ENCODE measurements at regions not wholly inside any gene's neighbourhood (a gene's known extent, or its start where the extent isn't known, plus 50 kb on each side); places are given as distances from the start of the nearest gene placed in this dataset.

DNA sequence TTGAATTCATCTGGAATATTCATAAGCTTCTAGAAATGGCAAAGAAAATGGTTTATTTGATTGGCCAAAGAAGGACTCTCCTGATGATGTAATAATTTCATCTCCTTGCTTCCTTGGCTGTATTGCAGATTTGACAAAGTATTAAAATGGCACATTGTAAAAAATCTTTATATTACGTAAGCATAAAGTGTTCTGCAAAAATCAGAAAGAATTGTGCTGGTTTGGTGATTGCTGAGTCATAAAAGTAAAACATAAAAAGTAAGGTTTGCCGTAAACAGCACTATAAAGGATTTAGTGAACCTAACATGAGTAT is 255.9 kb upstream of the RREB1 start:
- no peak overlapping the region for H3K27ac Mint-ChIP-seq
- no peak overlapping the region for H3K4me3 Mint-ChIP-seq
- Histone ChIP-seq H3K4me2 (no peak overlapping the region), H4K20me1 (replicated peaks; ENCODE audit: insufficient read depth) (no peaks in the 10 kb centered on the region), H3K4me3 (no peak overlapping the region), H3K36me3 (ENCODE audit: insufficient read depth) (no peaks in the 10 kb centered on the region), H3F3A (replicated peaks; ENCODE audit: low read depth) (no peaks in the 10 kb centered on the region), H3K9me2 (ENCODE audit: insufficient read depth) (0 out of 2 replicates have a peak, but pooled peaks cover 7% of the 10 kb centered on the region), H2AFZ (peak overlapping the region; percentile 84; the same call in 1 of the 2 replicates), H3K4me1 (ENCODE audit: insufficient read depth) (peaks cover 5% of the 10 kb centered on the region), H3K79me2 (replicated peaks; ENCODE audit: insufficient read depth) (no peaks in the 10 kb centered on the region), H3K27ac (ENCODE audit: low read depth) (no peak overlapping the region), H3K27me3 (ENCODE audit: insufficient read depth) (no peaks in the 10 kb centered on the region)
- ATAC-seq (no peak), DNase-seq (ENCODE audit: low spot score) (no peak)
- peaks cover 2% of the 10 kb centered on the region for H3K27me3 Mint-ChIP-seq (ENCODE audit: insufficient read depth, low read depth, poor library complexity)
- TF ChIP-seq NANOG (IDR thresholded peaks at IDR 0.05; ENCODE audit: borderline replicate concordance) (no peak), STAT1 (IDR thresholded peaks at IDR 0.05; ENCODE audit: unreplicated experiment) (no peak), ZNF331 (CRISPR knock-in tag; IDR thresholded peaks at IDR 0.05; ENCODE audit: low read depth) (no peak), JUNB (IDR thresholded peaks at IDR 0.05; ENCODE audit: unreplicated experiment) (no peak), EZH2phosphoT487 (IDR thresholded peaks at IDR 0.05; ENCODE audit: unreplicated experiment) (no peak), ZNF114 (CRISPR knock-in tag; IDR thresholded peaks at IDR 0.05) (no peak), POLR2AphosphoS5 (IDR thresholded peaks at IDR 0.05; ENCODE audit: low read depth) (no peak), CREB1 (CRISPR knock-in tag; IDR thresholded peaks at IDR 0.05; ENCODE audit: low read depth) (no peak), EZH2 (IDR thresholded peaks at IDR 0.05; ENCODE audit: low read depth, unreplicated experiment) (no peak)
- TF ChIP-seq, protein P1, sequence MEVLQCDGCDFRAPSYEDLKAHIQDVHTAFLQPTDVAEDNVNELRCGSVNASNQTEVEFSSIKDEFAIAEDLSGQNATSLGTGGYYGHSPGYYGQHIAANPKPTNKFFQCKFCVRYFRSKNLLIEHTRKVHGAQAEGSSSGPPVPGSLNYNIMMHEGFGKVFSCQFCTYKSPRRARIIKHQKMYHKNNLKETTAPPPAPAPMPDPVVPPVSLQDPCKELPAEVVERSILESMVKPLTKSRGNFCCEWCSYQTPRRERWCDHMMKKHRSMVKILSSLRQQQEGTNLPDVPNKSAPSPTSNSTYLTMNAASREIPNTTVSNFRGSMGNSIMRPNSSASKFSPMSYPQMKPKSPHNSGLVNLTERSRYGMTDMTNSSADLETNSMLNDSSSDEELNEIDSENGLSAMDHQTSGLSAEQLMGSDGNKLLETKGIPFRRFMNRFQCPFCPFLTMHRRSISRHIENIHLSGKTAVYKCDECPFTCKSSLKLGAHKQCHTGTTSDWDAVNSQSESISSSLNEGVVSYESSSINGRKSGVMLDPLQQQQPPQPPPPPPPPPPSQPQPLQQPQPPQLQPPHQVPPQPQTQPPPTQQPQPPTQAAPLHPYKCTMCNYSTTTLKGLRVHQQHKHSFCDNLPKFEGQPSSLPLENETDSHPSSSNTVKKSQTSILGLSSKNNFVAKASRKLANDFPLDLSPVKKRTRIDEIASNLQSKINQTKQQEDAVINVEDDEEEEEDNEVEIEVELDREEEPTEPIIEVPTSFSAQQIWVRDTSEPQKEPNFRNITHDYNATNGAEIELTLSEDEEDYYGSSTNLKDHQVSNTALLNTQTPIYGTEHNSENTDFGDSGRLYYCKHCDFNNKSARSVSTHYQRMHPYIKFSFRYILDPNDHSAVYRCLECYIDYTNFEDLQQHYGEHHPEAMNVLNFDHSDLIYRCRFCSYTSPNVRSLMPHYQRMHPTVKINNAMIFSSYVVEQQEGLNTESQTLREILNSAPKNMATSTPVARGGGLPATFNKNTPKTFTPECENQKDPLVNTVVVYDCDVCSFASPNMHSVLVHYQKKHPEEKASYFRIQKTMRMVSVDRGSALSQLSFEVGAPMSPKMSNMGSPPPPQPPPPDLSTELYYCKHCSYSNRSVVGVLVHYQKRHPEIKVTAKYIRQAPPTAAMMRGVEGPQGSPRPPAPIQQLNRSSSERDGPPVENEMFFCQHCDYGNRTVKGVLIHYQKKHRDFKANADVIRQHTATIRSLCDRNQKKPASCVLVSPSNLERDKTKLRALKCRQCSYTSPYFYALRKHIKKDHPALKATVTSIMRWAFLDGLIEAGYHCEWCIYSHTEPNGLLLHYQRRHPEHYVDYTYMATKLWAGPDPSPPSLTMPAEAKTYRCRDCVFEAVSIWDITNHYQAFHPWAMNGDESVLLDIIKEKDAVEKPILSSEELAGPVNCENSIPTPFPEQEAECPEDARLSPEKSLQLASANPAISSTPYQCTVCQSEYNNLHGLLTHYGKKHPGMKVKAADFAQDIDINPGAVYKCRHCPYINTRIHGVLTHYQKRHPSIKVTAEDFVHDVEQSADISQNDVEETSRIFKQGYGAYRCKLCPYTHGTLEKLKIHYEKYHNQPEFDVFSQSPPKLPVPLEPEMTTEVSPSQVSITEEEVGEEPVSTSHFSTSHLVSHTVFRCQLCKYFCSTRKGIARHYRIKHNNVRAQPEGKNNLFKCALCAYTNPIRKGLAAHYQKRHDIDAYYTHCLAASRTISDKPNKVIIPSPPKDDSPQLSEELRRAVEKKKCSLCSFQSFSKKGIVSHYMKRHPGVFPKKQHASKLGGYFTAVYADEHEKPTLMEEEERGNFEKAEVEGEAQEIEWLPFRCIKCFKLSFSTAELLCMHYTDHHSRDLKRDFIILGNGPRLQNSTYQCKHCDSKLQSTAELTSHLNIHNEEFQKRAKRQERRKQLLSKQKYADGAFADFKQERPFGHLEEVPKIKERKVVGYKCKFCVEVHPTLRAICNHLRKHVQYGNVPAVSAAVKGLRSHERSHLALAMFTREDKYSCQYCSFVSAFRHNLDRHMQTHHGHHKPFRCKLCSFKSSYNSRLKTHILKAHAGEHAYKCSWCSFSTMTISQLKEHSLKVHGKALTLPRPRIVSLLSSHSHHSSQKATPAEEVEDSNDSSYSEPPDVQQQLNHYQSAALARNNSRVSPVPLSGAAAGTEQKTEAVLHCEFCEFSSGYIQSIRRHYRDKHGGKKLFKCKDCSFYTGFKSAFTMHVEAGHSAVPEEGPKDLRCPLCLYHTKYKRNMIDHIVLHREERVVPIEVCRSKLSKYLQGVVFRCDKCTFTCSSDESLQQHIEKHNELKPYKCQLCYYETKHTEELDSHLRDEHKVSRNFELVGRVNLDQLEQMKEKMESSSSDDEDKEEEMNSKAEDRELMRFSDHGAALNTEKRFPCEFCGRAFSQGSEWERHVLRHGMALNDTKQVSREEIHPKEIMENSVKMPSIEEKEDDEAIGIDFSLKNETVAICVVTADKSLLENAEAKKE (CRISPR knock-in tag; IDR thresholded peaks at IDR 0.05), result no peak
- TF ChIP-seq, protein P2, sequence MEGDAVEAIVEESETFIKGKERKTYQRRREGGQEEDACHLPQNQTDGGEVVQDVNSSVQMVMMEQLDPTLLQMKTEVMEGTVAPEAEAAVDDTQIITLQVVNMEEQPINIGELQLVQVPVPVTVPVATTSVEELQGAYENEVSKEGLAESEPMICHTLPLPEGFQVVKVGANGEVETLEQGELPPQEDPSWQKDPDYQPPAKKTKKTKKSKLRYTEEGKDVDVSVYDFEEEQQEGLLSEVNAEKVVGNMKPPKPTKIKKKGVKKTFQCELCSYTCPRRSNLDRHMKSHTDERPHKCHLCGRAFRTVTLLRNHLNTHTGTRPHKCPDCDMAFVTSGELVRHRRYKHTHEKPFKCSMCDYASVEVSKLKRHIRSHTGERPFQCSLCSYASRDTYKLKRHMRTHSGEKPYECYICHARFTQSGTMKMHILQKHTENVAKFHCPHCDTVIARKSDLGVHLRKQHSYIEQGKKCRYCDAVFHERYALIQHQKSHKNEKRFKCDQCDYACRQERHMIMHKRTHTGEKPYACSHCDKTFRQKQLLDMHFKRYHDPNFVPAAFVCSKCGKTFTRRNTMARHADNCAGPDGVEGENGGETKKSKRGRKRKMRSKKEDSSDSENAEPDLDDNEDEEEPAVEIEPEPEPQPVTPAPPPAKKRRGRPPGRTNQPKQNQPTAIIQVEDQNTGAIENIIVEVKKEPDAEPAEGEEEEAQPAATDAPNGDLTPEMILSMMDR (conservative IDR thresholded peaks at IDR 0.05; ENCODE audit: low read depth in 2 of 2), result no peak
- TF ChIP-seq, protein P3, sequence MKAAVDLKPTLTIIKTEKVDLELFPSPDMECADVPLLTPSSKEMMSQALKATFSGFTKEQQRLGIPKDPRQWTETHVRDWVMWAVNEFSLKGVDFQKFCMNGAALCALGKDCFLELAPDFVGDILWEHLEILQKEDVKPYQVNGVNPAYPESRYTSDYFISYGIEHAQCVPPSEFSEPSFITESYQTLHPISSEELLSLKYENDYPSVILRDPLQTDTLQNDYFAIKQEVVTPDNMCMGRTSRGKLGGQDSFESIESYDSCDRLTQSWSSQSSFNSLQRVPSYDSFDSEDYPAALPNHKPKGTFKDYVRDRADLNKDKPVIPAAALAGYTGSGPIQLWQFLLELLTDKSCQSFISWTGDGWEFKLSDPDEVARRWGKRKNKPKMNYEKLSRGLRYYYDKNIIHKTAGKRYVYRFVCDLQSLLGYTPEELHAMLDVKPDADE (IDR thresholded peaks at IDR 0.05), result no peak
- TF ChIP-seq, protein P4, sequence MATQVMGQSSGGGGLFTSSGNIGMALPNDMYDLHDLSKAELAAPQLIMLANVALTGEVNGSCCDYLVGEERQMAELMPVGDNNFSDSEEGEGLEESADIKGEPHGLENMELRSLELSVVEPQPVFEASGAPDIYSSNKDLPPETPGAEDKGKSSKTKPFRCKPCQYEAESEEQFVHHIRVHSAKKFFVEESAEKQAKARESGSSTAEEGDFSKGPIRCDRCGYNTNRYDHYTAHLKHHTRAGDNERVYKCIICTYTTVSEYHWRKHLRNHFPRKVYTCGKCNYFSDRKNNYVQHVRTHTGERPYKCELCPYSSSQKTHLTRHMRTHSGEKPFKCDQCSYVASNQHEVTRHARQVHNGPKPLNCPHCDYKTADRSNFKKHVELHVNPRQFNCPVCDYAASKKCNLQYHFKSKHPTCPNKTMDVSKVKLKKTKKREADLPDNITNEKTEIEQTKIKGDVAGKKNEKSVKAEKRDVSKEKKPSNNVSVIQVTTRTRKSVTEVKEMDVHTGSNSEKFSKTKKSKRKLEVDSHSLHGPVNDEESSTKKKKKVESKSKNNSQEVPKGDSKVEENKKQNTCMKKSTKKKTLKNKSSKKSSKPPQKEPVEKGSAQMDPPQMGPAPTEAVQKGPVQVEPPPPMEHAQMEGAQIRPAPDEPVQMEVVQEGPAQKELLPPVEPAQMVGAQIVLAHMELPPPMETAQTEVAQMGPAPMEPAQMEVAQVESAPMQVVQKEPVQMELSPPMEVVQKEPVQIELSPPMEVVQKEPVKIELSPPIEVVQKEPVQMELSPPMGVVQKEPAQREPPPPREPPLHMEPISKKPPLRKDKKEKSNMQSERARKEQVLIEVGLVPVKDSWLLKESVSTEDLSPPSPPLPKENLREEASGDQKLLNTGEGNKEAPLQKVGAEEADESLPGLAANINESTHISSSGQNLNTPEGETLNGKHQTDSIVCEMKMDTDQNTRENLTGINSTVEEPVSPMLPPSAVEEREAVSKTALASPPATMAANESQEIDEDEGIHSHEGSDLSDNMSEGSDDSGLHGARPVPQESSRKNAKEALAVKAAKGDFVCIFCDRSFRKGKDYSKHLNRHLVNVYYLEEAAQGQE (IDR thresholded peaks at IDR 0.05; ENCODE audit: unreplicated experiment), result no peak
- H3K36me3 Mint-ChIP-seq (ENCODE audit: low read depth), result no peaks in the 10 kb centered on the region
- H3K9me3 Mint-ChIP-seq, result no peaks in the 10 kb centered on the region
- peaks cover 10% of the 10 kb centered on the region for H3K4me1 Mint-ChIP-seq
